ENCODE measurements at regions not wholly inside any gene's neighbourhood (a gene's known extent, or its start where the extent isn't known, plus 50 kb on each side); places are given as distances from the start of the nearest gene placed in this dataset.
A peak's percentile ranks its signal among the peaks of the same experiment; 100 is the strongest.
"Not testable (repeated sequence)": the region's sequence is repeated elsewhere in the genome, so short reads cannot be mapped to it uniquely, and the experiment has no call there.

GRCh38 chrX:3516051-3516541, 169.6 kb upstream of the MXRA5 start:
- DNase-seq (ENCODE audit: low read depth): no peak
- no peak for TF ChIP-seq CTCF (IDR thresholded peaks at IDR 0.05; ENCODE audit: control insufficient read depth, insufficient read depth, low read depth, low read length, missing control alignments)
- H3K4me3 ChIP-seq (ENCODE audit: control insufficient read depth, low read depth, low read length): no peak overlapping the region

- DNase-seq (ENCODE audit: low read depth): no peak
- no peak for TF ChIP-seq CTCF (IDR thresholded peaks at IDR 0.05; ENCODE audit: control insufficient read depth, insufficient read depth, low read depth, low read length, missing control alignments)
- no peak overlapping the region for H3K4me3 ChIP-seq (ENCODE audit: control insufficient read depth, low read depth, low read length)
Observed at GRCh38 chrX:3514996-3515395, 168.5 kb upstream of the MXRA5 start.

- DNase-seq (ENCODE audit: low read depth); H3K4me3 ChIP-seq (ENCODE audit: control insufficient read depth, low read depth, low read length): not testable (repeated sequence)
Observed at GRCh38 chrX:3512150-3512549, 165.7 kb upstream of the MXRA5 start.

GRCh38 chrX:3509934-3510333, 163.5 kb upstream of the MXRA5 start:
- no peak for DNase-seq (ENCODE audit: low read depth)
- TF ChIP-seq CTCF (IDR thresholded peaks at IDR 0.05; ENCODE audit: control insufficient read depth, insufficient read depth, low read depth, low read length, missing control alignments): no peak

GRCh38 chrX:3504916-3505315, 158.5 kb upstream of the MXRA5 start:
- no peak for TF ChIP-seq CTCF (IDR thresholded peaks at IDR 0.05; ENCODE audit: control insufficient read depth, insufficient read depth, low read depth, low read length, missing control alignments)
- no peak for DNase-seq (ENCODE audit: low read depth)
- H3K4me3 ChIP-seq (ENCODE audit: control insufficient read depth, low read depth, low read length): no peak overlapping the region

More at GRCh38 chrX:3509934-3510333, 163.5 kb upstream of the MXRA5 start:
- no peak overlapping the region for H3K4me3 ChIP-seq (ENCODE audit: control insufficient read depth, low read depth, low read length)

GRCh38 chrX:3501833-3502535, 155.5 kb upstream of the MXRA5 start:
- TF ChIP-seq CTCF (IDR thresholded peaks at IDR 0.05; ENCODE audit: control insufficient read depth, insufficient read depth, low read depth, low read length, missing control alignments): no peak
- no peak for DNase-seq (ENCODE audit: low read depth)
- peak overlapping the region; percentile 16; the same call in 1 of the 2 replicates for H3K4me3 ChIP-seq (ENCODE audit: control insufficient read depth, low read depth, low read length)

- H3K4me3 ChIP-seq (ENCODE audit: control insufficient read depth, low read depth, low read length); DNase-seq (ENCODE audit: low read depth): not testable (repeated sequence)
Observed at GRCh38 chrX:3495836-3496769, 149.7 kb upstream of the MXRA5 start.

Data from AG09309 (cell line).